ENCODE measurements at regions not wholly inside any gene's neighbourhood (a gene's known extent, or its start where the extent isn't known, plus 50 kb on each side); places are given as distances from the start of the nearest gene placed in this dataset.

DNA sequence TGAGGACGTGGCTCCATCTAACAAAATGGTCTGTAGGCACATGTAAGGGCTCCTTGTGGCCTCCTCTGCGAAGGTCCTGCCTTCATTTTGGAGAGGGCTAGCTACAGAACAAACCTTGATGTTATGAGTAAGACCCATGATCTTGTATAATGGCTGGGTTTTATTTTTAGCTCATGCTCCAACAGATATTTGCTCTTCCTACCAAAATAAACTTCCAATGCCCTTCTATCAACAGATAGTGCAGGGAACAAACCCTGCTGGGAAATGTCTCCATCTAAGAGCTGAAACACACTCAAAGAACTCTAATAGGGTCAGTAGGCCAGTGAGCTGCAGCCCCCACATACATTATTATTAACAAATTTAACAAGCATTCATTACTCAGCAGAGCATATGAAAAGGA lies 189.5 kb downstream of the LURAP1L start:
- H3K18ac ChIP-seq (ENCODE audit: low read length) = no peak overlapping the region
- H3K79me2 ChIP-seq (ENCODE audit: control insufficient read depth, insufficient read depth, low read length, poor library complexity) = no peaks in the 10 kb centered on the region
- no peak for DNase-seq
- no peaks in the 10 kb centered on the region for H3K36me3 ChIP-seq (ENCODE audit: control insufficient read depth in 1 of 2, insufficient read depth in 2 of 2, low read length in 2 of 2)
- H2AFZ ChIP-seq (ENCODE audit: insufficient read depth, low read length, poor library complexity) = no peak overlapping the region
- H2BK12ac ChIP-seq (ENCODE audit: low read length) = peak overlapping the region; percentile 91
- no peak overlapping the region for H3K14ac ChIP-seq (ENCODE audit: low read length)
- H3K4ac ChIP-seq (ENCODE audit: low read depth, low read length) = no peak overlapping the region
- peak overlapping the region; percentile 13 for H2BK120ac ChIP-seq (ENCODE audit: insufficient read depth, low read length, poor library complexity)
- H4K91ac ChIP-seq (ENCODE audit: low read depth, low read length) = peak overlapping the region; percentile 55
- no CpG with 5 or more reads among the region's 2 CpGs for WGBS (ENCODE audit: extremely low coverage, insufficient coverage, insufficient read length)
- H3K27ac ChIP-seq (ENCODE audit: low read depth, low read length) = no peak overlapping the region
- H3K4me3 ChIP-seq (ENCODE audit: low read depth, low read length) = no peak overlapping the region
- H3K27me3 ChIP-seq (ENCODE audit: insufficient read depth, low read length) = no peaks in the 10 kb centered on the region
- H2AK5ac ChIP-seq (ENCODE audit: low read length) = no peak overlapping the region
- no peak overlapping the region for H4K8ac ChIP-seq (ENCODE audit: low read depth, low read length)
- no peak overlapping the region for H4K12ac ChIP-seq (ENCODE audit: low read depth, low read length)
- H3K4me2 ChIP-seq (ENCODE audit: low read length) = no peak overlapping the region
- no peak overlapping the region for H3K9ac ChIP-seq (ENCODE audit: low read length)
- no peak overlapping the region for H3K23ac ChIP-seq (ENCODE audit: low read length)
- H3K9me3 ChIP-seq (ENCODE audit: insufficient read depth, low read depth, low read length) = no peaks in the 10 kb centered on the region
- H3K79me1 ChIP-seq (ENCODE audit: low read length) = peaks cover 7% of the 10 kb centered on the region
- H2BK5ac ChIP-seq (ENCODE audit: low read depth, low read length, poor library complexity) = peak overlapping the region; percentile 79
- H3K4me1 ChIP-seq (ENCODE audit: control insufficient read depth in 1 of 2, insufficient read depth in 2 of 2, low read length in 2 of 2) = no peaks in the 10 kb centered on the region

GRCh38 chr9:12965303-12965702 lies 190.5 kb downstream of the LURAP1L start:
- no peak overlapping the region for H4K8ac ChIP-seq (ENCODE audit: low read depth, low read length)
- H3K14ac ChIP-seq (ENCODE audit: low read length) = peak overlapping the region; percentile 57
- no peak overlapping the region for H2BK5ac ChIP-seq (ENCODE audit: low read depth, low read length, poor library complexity)
- peak overlapping the region; percentile 75 for H2BK120ac ChIP-seq (ENCODE audit: insufficient read depth, low read length, poor library complexity)
- peak overlapping the region; percentile 97 for H2BK12ac ChIP-seq (ENCODE audit: low read length)
- no peak overlapping the region for H3K4ac ChIP-seq (ENCODE audit: low read depth, low read length)
- no peaks in the 10 kb centered on the region for H3K36me3 ChIP-seq (ENCODE audit: control insufficient read depth in 1 of 2, insufficient read depth in 2 of 2, low read length in 2 of 2)
- H3K9ac ChIP-seq (ENCODE audit: low read length) = no peak overlapping the region
- no peak overlapping the region for H2AFZ ChIP-seq (ENCODE audit: insufficient read depth, low read length, poor library complexity)
- peaks cover 6% of the 10 kb centered on the region for H3K79me1 ChIP-seq (ENCODE audit: low read length)
- no peaks in the 10 kb centered on the region for H3K9me3 ChIP-seq (ENCODE audit: insufficient read depth, low read depth, low read length)
- H3K27ac ChIP-seq (ENCODE audit: low read depth, low read length) = no peak overlapping the region
- no peak overlapping the region for H3K4me2 ChIP-seq (ENCODE audit: low read length)
- no peak overlapping the region for H3K18ac ChIP-seq (ENCODE audit: low read length)
- no peaks in the 10 kb centered on the region for H3K79me2 ChIP-seq (ENCODE audit: control insufficient read depth, insufficient read depth, low read length, poor library complexity)
- H4K12ac ChIP-seq (ENCODE audit: low read depth, low read length) = no peak overlapping the region
- H2AK5ac ChIP-seq (ENCODE audit: low read length) = no peak overlapping the region
- no peak overlapping the region for H3K23ac ChIP-seq (ENCODE audit: low read length)
- no peak overlapping the region for H3K4me3 ChIP-seq (ENCODE audit: low read depth, low read length)
- no peaks in the 10 kb centered on the region for H3K4me1 ChIP-seq (ENCODE audit: control insufficient read depth in 1 of 2, insufficient read depth in 2 of 2, low read length in 2 of 2)
- DNase-seq = no peak
- WGBS (ENCODE audit: extremely low coverage, insufficient coverage, insufficient read length) = no CpG with 5 or more reads among the region's 1 CpG
- H4K91ac ChIP-seq (ENCODE audit: low read depth, low read length) = peak overlapping the region; percentile 50
- no peaks in the 10 kb centered on the region for H3K27me3 ChIP-seq (ENCODE audit: insufficient read depth, low read length)

DNA sequence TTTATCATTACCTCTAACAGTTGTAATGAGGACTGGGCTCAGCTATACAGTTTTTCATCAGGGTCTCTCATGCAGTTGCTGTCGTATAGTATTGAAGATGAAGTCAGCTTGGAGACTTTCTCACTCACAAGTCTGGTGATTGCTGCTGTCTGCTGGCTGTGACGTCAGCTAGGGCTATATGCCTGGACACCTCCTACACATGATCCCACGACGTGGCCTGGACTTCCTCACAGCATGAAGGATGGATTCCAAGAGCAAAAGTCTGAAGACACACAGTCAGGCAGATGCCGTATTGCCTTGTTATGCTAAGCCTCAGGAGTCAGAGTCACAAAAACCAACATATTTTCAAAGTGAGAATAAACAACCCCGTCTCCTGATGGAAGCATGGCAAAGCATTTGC lies 193.3 kb downstream of the LURAP1L start:
- Histone ChIP-seq H3K4me3 (ENCODE audit: low read depth, low read length) (no peak overlapping the region), H3K23ac (ENCODE audit: low read length) (no peak overlapping the region), H2BK5ac (ENCODE audit: low read depth, low read length, poor library complexity) (no peak overlapping the region), H2BK120ac (ENCODE audit: insufficient read depth, low read length, poor library complexity) (no peak overlapping the region), H3K79me2 (ENCODE audit: control insufficient read depth, insufficient read depth, low read length, poor library complexity) (no peaks in the 10 kb centered on the region), H4K12ac (ENCODE audit: low read depth, low read length) (no peak overlapping the region), H3K9me3 (ENCODE audit: insufficient read depth, low read depth, low read length) (no peaks in the 10 kb centered on the region), H3K14ac (ENCODE audit: low read length) (no peak overlapping the region), H3K4ac (ENCODE audit: low read depth, low read length) (no peak overlapping the region), H3K4me2 (ENCODE audit: low read length) (no peak overlapping the region), H3K9ac (ENCODE audit: low read length) (no peak overlapping the region), H3K36me3 (ENCODE audit: control insufficient read depth in 1 of 2, insufficient read depth in 2 of 2, low read length in 2 of 2) (no peaks in the 10 kb centered on the region), H4K91ac (ENCODE audit: low read depth, low read length) (no peak overlapping the region), H4K8ac (ENCODE audit: low read depth, low read length) (no peak overlapping the region), H3K4me1 (ENCODE audit: control insufficient read depth in 1 of 2, insufficient read depth in 2 of 2, low read length in 2 of 2) (peaks cover 5 to 6% of the 10 kb centered on the region in 2 experiments), H2BK12ac (ENCODE audit: low read length) (no peak overlapping the region), H2AFZ (ENCODE audit: insufficient read depth, low read length, poor library complexity) (no peak overlapping the region), H3K27ac (ENCODE audit: low read depth, low read length) (peak overlapping the region; percentile 87), H2AK5ac (ENCODE audit: low read length) (no peak overlapping the region), H3K18ac (ENCODE audit: low read length) (no peak overlapping the region), H3K79me1 (ENCODE audit: low read length) (peaks cover 12% of the 10 kb centered on the region), H3K27me3 (ENCODE audit: insufficient read depth, low read length) (no peaks in the 10 kb centered on the region)
- DNase-seq = peak in 1 of 2 donors; percentile 11
- WGBS (ENCODE audit: extremely low coverage, insufficient coverage, insufficient read length) = no CpG with 5 or more reads among the region's 6 CpGs

DNA sequence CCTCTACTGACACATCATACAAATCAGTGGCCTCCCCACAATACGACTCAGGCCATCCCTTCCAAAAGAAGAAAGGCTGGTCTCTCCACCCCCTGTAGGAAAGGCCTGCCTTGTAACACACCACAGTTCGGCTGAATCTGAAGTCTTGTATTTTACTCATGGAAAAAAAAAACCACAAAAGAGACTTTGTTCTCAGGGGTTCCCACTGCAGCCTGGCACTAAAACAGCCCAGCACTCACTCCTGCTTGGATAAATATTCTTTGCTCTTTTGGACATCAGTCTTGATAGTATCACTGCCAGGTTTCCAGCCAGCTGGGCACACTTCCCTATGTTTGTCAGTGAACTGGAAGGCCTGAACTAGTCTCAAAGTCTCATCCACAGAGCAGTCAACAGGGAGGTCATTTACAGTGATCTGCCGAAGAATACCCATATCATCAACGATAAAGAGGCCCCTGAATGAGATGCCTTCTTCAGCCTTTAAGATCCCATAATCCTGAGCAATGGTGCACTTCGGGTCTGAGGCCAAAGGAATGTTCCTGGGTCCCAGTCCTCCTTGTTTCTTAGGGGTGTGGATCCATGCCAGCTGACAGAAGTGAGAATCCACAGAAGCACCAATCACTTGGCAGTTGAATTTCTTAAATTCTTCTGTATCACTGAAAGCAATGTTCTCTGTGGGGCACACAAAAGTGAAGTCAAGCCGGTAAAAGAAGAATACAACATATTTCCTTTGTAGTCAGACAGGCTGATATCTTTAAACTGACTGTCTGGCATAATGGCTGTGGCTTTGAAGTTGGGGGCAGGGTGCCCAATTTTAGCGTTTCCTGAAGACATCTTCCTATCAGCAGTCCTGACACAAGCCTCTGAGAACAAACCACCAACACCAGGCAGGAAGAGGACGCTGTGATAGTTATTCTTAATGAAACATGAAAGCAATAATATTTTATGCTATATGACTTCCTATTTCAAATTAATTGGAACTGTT lies 198.1 kb downstream of the LURAP1L start:
- Histone ChIP-seq H3K18ac (ENCODE audit: low read length) (peak overlapping the region; percentile 46), H2AFZ (ENCODE audit: insufficient read depth, low read length, poor library complexity) (peak overlapping the region; percentile 54), H3K79me1 (ENCODE audit: low read length) (peaks cover 7% of the 10 kb centered on the region), H2AK5ac (ENCODE audit: low read length) (peak overlapping the region; percentile 23), H3K14ac (ENCODE audit: low read length) (peak overlapping the region; percentile 40), H3K4me1 (ENCODE audit: control insufficient read depth in 1 of 2, insufficient read depth in 2 of 2, low read length in 2 of 2) (peaks cover 5 to 8% of the 10 kb centered on the region in 2 experiments), H4K8ac (ENCODE audit: low read depth, low read length) (peak overlapping the region; percentile 53), H3K27ac (ENCODE audit: low read depth, low read length) (peak overlapping the region; percentile 88), H3K4me2 (ENCODE audit: low read length) (peak overlapping the region; percentile 14), H4K12ac (ENCODE audit: low read depth, low read length) (peak overlapping the region; percentile 26), H2BK120ac (ENCODE audit: insufficient read depth, low read length, poor library complexity) (peak overlapping the region; percentile 97), H4K91ac (ENCODE audit: low read depth, low read length) (peak overlapping the region; percentile 89), H3K4me3 (ENCODE audit: low read depth, low read length) (no peak overlapping the region), H3K27me3 (ENCODE audit: insufficient read depth, low read length) (no peaks in the 10 kb centered on the region), H3K23ac (ENCODE audit: low read length) (no peak overlapping the region), H3K9me3 (ENCODE audit: insufficient read depth, low read depth, low read length) (no peaks in the 10 kb centered on the region), H3K9ac (ENCODE audit: low read length) (no peak overlapping the region), H3K79me2 (ENCODE audit: control insufficient read depth, insufficient read depth, low read length, poor library complexity) (no peaks in the 10 kb centered on the region), H3K36me3 (ENCODE audit: control insufficient read depth in 1 of 2, insufficient read depth in 2 of 2, low read length in 2 of 2) (no peaks in the 10 kb centered on the region), H2BK12ac (ENCODE audit: low read length) (peak overlapping the region; percentile 89), H2BK5ac (ENCODE audit: low read depth, low read length, poor library complexity) (peak overlapping the region; percentile 94), H3K4ac (ENCODE audit: low read depth, low read length) (peak overlapping the region; percentile 30)
- no peak for DNase-seq
- WGBS (ENCODE audit: extremely low coverage, insufficient coverage, insufficient read length) = no CpG with 5 or more reads among the region's 8 CpGs
